Liver (tissue), 3 donors: ENCODE measurements at regions not wholly inside any gene's neighbourhood (a gene's known extent, or its start where the extent isn't known, plus 50 kb on each side); places are given as distances from the start of the nearest gene placed in this dataset.

Experiments
- CTCF ChIP-seq: fragments of 150-350 bp; IDR thresholded peaks from 2 replicates; pipeline ENCODE4 v1.5.1; 2017; ENCODE audit warnings: improper control_type of control experiment, low read depth, low read length; ENCODE audit not compliant: missing input control
- GABPA ChIP-seq, 2 donors: IDR thresholded peaks in 1 of 2; conservative IDR thresholded peaks in 1 of 2; 2 replicates each; pipeline ENCODE4 v1.6.1; 2016; ENCODE audit warnings: antibody characterized with exemption in 2 of 2, mild to moderate bottlenecking in 1 of 2, moderate library complexity in 1 of 2
- HNF4G ChIP-seq: IDR thresholded peaks from 2 replicates; pipeline ENCODE4 v1.6.1; 2016; ENCODE audit warnings: antibody characterized with exemption
- JUND ChIP-seq, 2 donors: IDR thresholded peaks; 2 replicates each; pipeline ENCODE4 v1.6.1; 2016; ENCODE audit warnings: antibody characterized with exemption in 2 of 2
- NR2F2 ChIP-seq: IDR thresholded peaks from 2 replicates; pipeline ENCODE4 v1.6.1; 2016; ENCODE audit warnings: antibody characterized with exemption
- RAD21 ChIP-seq, 2 donors: IDR thresholded peaks; 2 replicates each; pipeline ENCODE4 v1.6.1; 2016; ENCODE audit warnings: antibody characterized with exemption in 2 of 2, mild to moderate bottlenecking in 2 of 2
- RXRA ChIP-seq, 2 donors: IDR thresholded peaks; 2 replicates each; pipeline ENCODE4 v1.6.1; 2017 to 2018; ENCODE audit warnings: antibody characterized with exemption in 2 of 2, mild to moderate bottlenecking in 1 of 2
- SP1 ChIP-seq: IDR thresholded peaks from 2 replicates; pipeline ENCODE4 v1.6.1; 2018; ENCODE audit warnings: antibody characterized with exemption, mild to moderate bottlenecking
- TAF1 ChIP-seq: conservative IDR thresholded peaks from 2 replicates; pipeline ENCODE4 v1.6.1; 2016; ENCODE audit warnings: antibody characterized with exemption, mild to moderate bottlenecking
- YY1 ChIP-seq: IDR thresholded peaks from 2 replicates; pipeline ENCODE4 v1.6.1; 2016; ENCODE audit warnings: antibody characterized with exemption, mild to moderate bottlenecking
- TF ChIP-seq, protein P1 (sequence below): IDR thresholded peaks from 2 replicates; pipeline ENCODE4 v1.6.1; 2016; ENCODE audit warnings: antibody characterized with exemption, mild to moderate bottlenecking
- TF ChIP-seq, protein P2 (sequence below): IDR thresholded peaks from 2 replicates; pipeline ENCODE4 v1.6.1; 2016; ENCODE audit warnings: antibody characterized with exemption
- TF ChIP-seq, protein P3 (sequence below): IDR thresholded peaks from 2 replicates; pipeline ENCODE4 v1.6.1; 2016; ENCODE audit warnings: antibody characterized with exemption
- donor health status: healthy.
- donor health status: healthy.

GRCh38 chr6:79302341-79302740 lies 67.9 kb upstream of the HMGN3 start:
- TF ChIP-seq NR2F2 (no peak), CTCF (no peak), TAF1 (no peak), GABPA (IDR thresholded peaks at IDR 0.05 in 1 of 2, conservative IDR thresholded peaks at IDR 0.05 in 1 of 2) (no peak), YY1 (no peak), HNF4G (no peak), SP1 (no peak), JUND (IDR thresholded peaks at IDR 0.05) (no peak), RXRA (IDR thresholded peaks at IDR 0.05) (no peak), RAD21 (IDR thresholded peaks at IDR 0.05) (no peak)
- TF ChIP-seq, protein P1, sequence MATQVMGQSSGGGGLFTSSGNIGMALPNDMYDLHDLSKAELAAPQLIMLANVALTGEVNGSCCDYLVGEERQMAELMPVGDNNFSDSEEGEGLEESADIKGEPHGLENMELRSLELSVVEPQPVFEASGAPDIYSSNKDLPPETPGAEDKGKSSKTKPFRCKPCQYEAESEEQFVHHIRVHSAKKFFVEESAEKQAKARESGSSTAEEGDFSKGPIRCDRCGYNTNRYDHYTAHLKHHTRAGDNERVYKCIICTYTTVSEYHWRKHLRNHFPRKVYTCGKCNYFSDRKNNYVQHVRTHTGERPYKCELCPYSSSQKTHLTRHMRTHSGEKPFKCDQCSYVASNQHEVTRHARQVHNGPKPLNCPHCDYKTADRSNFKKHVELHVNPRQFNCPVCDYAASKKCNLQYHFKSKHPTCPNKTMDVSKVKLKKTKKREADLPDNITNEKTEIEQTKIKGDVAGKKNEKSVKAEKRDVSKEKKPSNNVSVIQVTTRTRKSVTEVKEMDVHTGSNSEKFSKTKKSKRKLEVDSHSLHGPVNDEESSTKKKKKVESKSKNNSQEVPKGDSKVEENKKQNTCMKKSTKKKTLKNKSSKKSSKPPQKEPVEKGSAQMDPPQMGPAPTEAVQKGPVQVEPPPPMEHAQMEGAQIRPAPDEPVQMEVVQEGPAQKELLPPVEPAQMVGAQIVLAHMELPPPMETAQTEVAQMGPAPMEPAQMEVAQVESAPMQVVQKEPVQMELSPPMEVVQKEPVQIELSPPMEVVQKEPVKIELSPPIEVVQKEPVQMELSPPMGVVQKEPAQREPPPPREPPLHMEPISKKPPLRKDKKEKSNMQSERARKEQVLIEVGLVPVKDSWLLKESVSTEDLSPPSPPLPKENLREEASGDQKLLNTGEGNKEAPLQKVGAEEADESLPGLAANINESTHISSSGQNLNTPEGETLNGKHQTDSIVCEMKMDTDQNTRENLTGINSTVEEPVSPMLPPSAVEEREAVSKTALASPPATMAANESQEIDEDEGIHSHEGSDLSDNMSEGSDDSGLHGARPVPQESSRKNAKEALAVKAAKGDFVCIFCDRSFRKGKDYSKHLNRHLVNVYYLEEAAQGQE = no peak
- TF ChIP-seq, protein P2, sequence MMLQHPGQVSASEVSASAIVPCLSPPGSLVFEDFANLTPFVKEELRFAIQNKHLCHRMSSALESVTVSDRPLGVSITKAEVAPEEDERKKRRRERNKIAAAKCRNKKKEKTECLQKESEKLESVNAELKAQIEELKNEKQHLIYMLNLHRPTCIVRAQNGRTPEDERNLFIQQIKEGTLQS = no peak
- TF ChIP-seq, protein P3, sequence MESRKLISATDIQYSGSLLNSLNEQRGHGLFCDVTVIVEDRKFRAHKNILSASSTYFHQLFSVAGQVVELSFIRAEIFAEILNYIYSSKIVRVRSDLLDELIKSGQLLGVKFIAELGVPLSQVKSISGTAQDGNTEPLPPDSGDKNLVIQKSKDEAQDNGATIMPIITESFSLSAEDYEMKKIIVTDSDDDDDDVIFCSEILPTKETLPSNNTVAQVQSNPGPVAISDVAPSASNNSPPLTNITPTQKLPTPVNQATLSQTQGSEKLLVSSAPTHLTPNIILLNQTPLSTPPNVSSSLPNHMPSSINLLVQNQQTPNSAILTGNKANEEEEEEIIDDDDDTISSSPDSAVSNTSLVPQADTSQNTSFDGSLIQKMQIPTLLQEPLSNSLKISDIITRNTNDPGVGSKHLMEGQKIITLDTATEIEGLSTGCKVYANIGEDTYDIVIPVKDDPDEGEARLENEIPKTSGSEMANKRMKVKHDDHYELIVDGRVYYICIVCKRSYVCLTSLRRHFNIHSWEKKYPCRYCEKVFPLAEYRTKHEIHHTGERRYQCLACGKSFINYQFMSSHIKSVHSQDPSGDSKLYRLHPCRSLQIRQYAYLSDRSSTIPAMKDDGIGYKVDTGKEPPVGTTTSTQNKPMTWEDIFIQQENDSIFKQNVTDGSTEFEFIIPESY = no peak
